ENCODE measurements at regions not wholly inside any gene's neighbourhood (a gene's known extent, or its start where the extent isn't known, plus 50 kb on each side); places are given as distances from the start of the nearest gene placed in this dataset.

GRCh38 chr3:107919239-107919638 lies 171.6 kb downstream of the CD47 start:
- peaks cover 17% of the 10 kb centered on the region for H3K27me3 ChIP-seq (ENCODE audit: control insufficient read depth, extremely low read depth, insufficient read depth, low read length)
- H2AFZ ChIP-seq (ENCODE audit: control insufficient read depth, low read length): no peak overlapping the region
- H3K9me3 ChIP-seq (ENCODE audit: control insufficient read depth, low read depth, low read length): no peaks in the 10 kb centered on the region
- no peak for FAIRE-seq
- no peaks in the 10 kb centered on the region for H4K20me1 ChIP-seq (ENCODE audit: control insufficient read depth, extremely low read depth, insufficient read depth, low read length)
- dilution Hi-C loops (cut with MboI; ENCODE audit: extremely low pct_ligation_motif_present, low sequenced_read_pairs): no loop called here
- no peak for DNase-seq (ENCODE audit: low read depth, low spot score)
- H3K4me3 ChIP-seq (ENCODE audit: control insufficient read depth in 2 of 3, extremely low read depth in 1 of 3, insufficient read depth in 2 of 3, low read depth in 1 of 3, low read length in 3 of 3): no peak overlapping the region
- no peak overlapping the region for H3K27ac ChIP-seq (ENCODE audit: control insufficient read depth, insufficient read depth, low read length)
- no peaks in the 10 kb centered on the region for H3K9me1 ChIP-seq (ENCODE audit: control insufficient read depth, extremely low read depth, insufficient read depth, low read length)
- H3K4me1 ChIP-seq (ENCODE audit: control insufficient read depth, extremely low read depth, insufficient read depth, low read length): no peaks in the 10 kb centered on the region
- H3K79me2 ChIP-seq (ENCODE audit: control insufficient read depth, insufficient read depth, low read length): no peaks in the 10 kb centered on the region
- no peak overlapping the region for H3K9ac ChIP-seq (ENCODE audit: control insufficient read depth, extremely low read depth, insufficient read depth, low read length)
- no peak for TF ChIP-seq CTCF (optimal IDR thresholded peaks at IDR 0.05 in 1 of 3, IDR thresholded peaks at IDR 0.05 in 1 of 3, conservative IDR thresholded peaks at IDR 0.05 in 1 of 3; ENCODE audit: extremely low read depth in 1 of 3, insufficient read depth in 2 of 3, low read length in 3 of 3)
- H3K4me2 ChIP-seq (ENCODE audit: control insufficient read depth, extremely low read depth, insufficient read depth, low read depth, low read length): no peak overlapping the region
- H3K36me3 ChIP-seq (ENCODE audit: control insufficient read depth in 2 of 2, extremely low read depth in 1 of 2, insufficient read depth in 2 of 2, low read length in 2 of 2): no peaks in the 10 kb centered on the region

GRCh38 chr3:107916171-107916570 lies 174.7 kb downstream of the CD47 start:
- Histone ChIP-seq H3K27me3 (ENCODE audit: control insufficient read depth, extremely low read depth, insufficient read depth, low read length) (peaks cover 17% of the 10 kb centered on the region), H3K4me3 (ENCODE audit: control insufficient read depth in 2 of 3, extremely low read depth in 1 of 3, insufficient read depth in 2 of 3, low read depth in 1 of 3, low read length in 3 of 3) (no peak overlapping the region), H3K9me3 (ENCODE audit: control insufficient read depth, low read depth, low read length) (no peaks in the 10 kb centered on the region), H3K79me2 (ENCODE audit: control insufficient read depth, insufficient read depth, low read length) (no peaks in the 10 kb centered on the region), H2AFZ (ENCODE audit: control insufficient read depth, low read length) (no peak overlapping the region), H4K20me1 (ENCODE audit: control insufficient read depth, extremely low read depth, insufficient read depth, low read length) (no peaks in the 10 kb centered on the region), H3K36me3 (ENCODE audit: control insufficient read depth in 2 of 2, extremely low read depth in 1 of 2, insufficient read depth in 2 of 2, low read length in 2 of 2) (no peaks in the 10 kb centered on the region), H3K27ac (ENCODE audit: control insufficient read depth, insufficient read depth, low read length) (no peak overlapping the region), H3K4me2 (ENCODE audit: control insufficient read depth, extremely low read depth, insufficient read depth, low read depth, low read length) (no peak overlapping the region), H3K4me1 (ENCODE audit: control insufficient read depth, extremely low read depth, insufficient read depth, low read length) (no peaks in the 10 kb centered on the region), H3K9me1 (ENCODE audit: control insufficient read depth, extremely low read depth, insufficient read depth, low read length) (no peaks in the 10 kb centered on the region), H3K9ac (ENCODE audit: control insufficient read depth, extremely low read depth, insufficient read depth, low read length) (no peak overlapping the region)
- TF ChIP-seq EZH2 (IDR thresholded peaks at IDR 0.05; ENCODE audit: low read length): no peak
- no peak for TF ChIP-seq CTCF (optimal IDR thresholded peaks at IDR 0.05 in 1 of 3, IDR thresholded peaks at IDR 0.05 in 1 of 3, conservative IDR thresholded peaks at IDR 0.05 in 1 of 3; ENCODE audit: extremely low read depth in 1 of 3, insufficient read depth in 2 of 3, low read length in 3 of 3)
- dilution Hi-C loops (cut with MboI; ENCODE audit: extremely low pct_ligation_motif_present, low sequenced_read_pairs): no loop called here
- FAIRE-seq (no peak), DNase-seq (ENCODE audit: low read depth, low spot score) (no peak)

Measured in keratinocyte (primary cell).